ENCODE measurements at regions not wholly inside any gene's neighbourhood (a gene's known extent, or its start where the extent isn't known, plus 50 kb on each side); places are given as distances from the start of the nearest gene placed in this dataset.

DNA sequence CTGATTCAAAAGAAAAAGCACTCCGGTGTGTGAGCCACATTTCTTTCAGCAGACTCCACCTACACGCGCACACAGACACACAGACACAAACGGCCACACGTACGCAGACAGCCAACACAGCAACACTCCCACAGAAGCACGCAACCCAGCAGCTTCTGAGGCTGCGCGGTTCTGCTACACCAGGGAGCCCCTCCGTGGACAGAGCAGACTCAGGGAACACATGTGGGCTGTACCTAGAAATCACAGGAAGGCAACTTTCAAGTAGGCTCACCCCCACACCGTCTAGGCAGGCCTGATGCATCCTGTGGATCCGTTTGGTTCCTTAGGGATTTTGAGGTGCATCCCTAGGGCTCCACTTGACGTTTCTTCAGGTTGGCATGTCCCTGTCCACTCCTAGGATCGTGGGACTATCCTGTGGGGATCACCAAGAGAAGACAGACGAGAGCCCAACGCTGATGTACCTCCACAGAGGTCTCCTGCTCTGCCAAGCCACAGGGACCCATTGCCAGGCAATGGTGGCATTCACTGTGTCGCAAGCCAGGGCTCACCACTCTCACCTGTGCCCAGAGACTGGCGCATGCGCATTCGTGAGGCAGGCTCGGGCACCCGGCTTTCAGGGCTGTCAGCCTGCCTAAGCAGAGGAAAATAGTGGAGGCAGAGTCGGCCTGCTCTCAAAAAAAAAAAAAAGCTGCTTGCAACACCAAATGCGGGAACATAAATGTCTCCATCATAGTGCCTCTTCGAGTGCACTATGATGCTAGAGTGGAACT lies 2333.3 kb downstream of the TP53TG3F start:
- TF ChIP-seq, protein P1, sequence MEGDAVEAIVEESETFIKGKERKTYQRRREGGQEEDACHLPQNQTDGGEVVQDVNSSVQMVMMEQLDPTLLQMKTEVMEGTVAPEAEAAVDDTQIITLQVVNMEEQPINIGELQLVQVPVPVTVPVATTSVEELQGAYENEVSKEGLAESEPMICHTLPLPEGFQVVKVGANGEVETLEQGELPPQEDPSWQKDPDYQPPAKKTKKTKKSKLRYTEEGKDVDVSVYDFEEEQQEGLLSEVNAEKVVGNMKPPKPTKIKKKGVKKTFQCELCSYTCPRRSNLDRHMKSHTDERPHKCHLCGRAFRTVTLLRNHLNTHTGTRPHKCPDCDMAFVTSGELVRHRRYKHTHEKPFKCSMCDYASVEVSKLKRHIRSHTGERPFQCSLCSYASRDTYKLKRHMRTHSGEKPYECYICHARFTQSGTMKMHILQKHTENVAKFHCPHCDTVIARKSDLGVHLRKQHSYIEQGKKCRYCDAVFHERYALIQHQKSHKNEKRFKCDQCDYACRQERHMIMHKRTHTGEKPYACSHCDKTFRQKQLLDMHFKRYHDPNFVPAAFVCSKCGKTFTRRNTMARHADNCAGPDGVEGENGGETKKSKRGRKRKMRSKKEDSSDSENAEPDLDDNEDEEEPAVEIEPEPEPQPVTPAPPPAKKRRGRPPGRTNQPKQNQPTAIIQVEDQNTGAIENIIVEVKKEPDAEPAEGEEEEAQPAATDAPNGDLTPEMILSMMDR (IDR thresholded peaks at IDR 0.05): no peak
- no peak for TF ChIP-seq POLR2A (IDR thresholded peaks at IDR 0.05)

Data from right lobe of liver (tissue), 4 donors.